ENCODE measurements at regions not wholly inside any gene's neighbourhood (a gene's known extent, or its start where the extent isn't known, plus 50 kb on each side); places are given as distances from the start of the nearest gene placed in this dataset.

DNA sequence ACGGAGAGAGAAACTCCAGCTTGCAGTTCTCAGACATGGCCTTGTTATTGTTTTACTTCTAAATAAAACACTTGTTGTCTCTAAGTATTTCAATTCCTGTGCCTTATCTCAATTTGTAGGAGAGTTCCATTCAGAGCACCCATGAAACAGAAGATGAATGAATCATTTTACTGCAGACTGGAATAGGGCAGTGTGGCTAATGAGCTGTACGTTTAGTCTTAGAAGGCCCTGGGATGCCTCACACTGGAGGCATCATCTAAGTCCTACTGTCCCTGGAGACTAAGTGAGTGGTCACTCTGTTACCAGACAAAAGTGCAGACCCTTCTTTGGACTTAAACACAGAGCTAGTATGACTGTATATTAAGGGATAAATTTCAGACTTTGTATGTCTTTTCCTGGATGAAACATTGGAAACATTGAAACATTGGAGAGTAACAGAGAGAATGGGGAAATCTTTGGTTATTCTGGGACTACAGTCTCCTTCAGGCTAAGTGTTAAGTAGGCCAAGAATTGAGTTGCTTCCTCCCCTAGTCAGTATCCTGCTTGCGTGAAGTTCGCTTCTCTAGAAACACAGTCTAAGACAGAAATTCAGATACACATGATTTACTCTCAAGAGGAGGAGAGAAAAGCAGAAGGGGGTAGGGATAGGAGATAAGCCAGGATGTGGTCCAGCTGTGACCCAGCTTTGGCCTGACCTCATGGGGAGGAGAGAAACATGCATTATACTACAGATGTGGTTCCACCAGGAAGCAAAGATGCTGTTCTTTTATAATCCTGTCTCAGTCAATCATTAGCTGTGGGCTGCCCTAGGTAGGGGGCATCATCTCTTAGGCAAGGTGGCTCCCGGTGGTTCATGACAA lies 167.4 kb upstream of the BMP2 start:
- TF ChIP-seq POLR2A (IDR thresholded peaks at IDR 0.05) (no peak), POLR2AphosphoS5 (IDR thresholded peaks at IDR 0.05) (no peak), CTCF (IDR thresholded peaks at IDR 0.05 in 8 of 11, conservative IDR thresholded peaks at IDR 0.05 in 3 of 11) (no peak)
- DNase-seq: no peak
- Histone ChIP-seq H3K27me3 (replicated peaks in 1 of 7) (peaks cover 0 to 4% (median 0%) of the 10 kb centered on the region in 7 donors), H3K4me3 (no peak overlapping the region), H3K4me1 (peaks cover 0 to 5% (median 0%) of the 10 kb centered on the region in 6 donors), H3K9me3 (no peaks in the 10 kb centered on the region), H3K27ac (no peak overlapping the region), H3K36me3 (no peaks in the 10 kb centered on the region)
- intact Hi-C loops (cut with DNase I; ENCODE audit: low total_unique reads): no loop called here
- WGBS, 5 donors: 78 to 92% (median 83%) methylated on average over 5 of the region's 5 CpGs

DNA sequence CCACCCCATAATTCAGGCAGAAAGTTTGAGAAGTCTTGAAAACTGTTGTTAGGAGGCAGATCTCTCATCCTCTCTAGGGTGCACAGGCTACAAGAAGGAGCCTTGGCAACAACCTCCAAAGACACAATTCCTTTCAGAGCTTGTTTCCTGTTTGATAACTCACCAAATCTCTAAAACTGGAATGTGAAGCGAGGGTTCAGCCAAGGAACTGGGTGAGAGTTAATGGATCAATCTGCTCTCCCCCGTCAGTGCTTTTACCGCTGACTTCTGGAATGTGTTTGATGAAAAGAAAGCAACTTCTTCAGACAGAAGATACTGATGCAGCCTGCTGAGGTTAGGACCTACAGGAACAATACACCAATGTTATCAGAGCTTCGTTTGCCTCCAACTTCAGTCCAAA lies 171.8 kb upstream of the BMP2 start:
- Histone ChIP-seq H3K9me3 (no peaks in the 10 kb centered on the region), H3K36me3 (no peaks in the 10 kb centered on the region), H3K4me3 (no peak overlapping the region), H3K27ac (no peak overlapping the region), H3K27me3 (replicated peaks in 1 of 7) (peaks cover 0 to 3% (median 0%) of the 10 kb centered on the region in 7 donors), H3K4me1 (peaks cover 0 to 5% (median 0%) of the 10 kb centered on the region in 6 donors)
- DNase-seq: no peak
- TF ChIP-seq CTCF (IDR thresholded peaks at IDR 0.05 in 8 of 11, conservative IDR thresholded peaks at IDR 0.05 in 3 of 11): no peak
- no peak for TF ChIP-seq POLR2A (IDR thresholded peaks at IDR 0.05)
- no peak for TF ChIP-seq POLR2AphosphoS5 (IDR thresholded peaks at IDR 0.05)
- intact Hi-C loops (cut with DNase I; ENCODE audit: low total_unique reads): no loop called here
- WGBS, 5 donors: 14 to 31% (median 26%) methylated on average over 4 of the region's 4 CpGs

DNA sequence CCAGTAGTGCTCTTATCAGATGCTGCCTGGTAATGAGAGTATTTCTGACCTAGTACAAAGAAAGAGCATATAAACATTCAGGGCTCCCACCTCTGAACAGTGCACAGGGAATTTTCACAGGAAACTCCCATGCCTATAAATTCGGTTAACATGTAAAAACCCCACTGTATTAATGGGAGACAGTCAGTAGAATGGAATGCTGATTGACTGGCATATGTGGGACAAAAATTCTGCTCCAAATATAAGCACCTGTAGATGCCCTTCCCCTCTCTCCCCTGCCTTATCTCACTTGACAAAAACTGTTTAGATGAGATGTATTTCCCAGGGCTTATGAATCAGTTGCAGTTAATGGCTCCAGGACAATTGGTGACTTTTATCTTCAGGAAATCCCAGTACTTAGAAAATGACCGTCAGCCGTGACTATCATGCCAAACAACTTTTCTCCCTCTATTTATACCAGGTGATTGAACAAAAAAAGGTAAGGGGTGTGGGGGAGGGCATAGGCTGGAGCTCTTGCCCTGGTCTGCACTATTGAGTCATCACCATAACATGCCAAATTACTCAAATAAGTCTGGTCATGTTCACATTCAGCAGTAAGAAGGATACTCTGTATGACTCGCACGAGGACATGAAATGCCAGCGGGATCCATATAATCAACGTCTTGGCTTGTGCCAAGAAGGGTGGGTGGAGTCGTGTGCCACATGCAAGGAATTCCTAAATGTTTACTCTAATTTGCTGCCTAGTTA lies 176.4 kb upstream of the BMP2 start:
- intact Hi-C loops (cut with DNase I; ENCODE audit: low total_unique reads): no loop called here
- no peak for TF ChIP-seq POLR2AphosphoS5 (IDR thresholded peaks at IDR 0.05)
- DNase-seq: no peak
- no peaks in the 10 kb centered on the region for H3K9me3 ChIP-seq
- 56 to 65% (median 61%) methylated on average over 8 of the region's 8 CpGs for WGBS, 5 donors
- no peaks in the 10 kb centered on the region for H3K27me3 ChIP-seq (replicated peaks in 1 of 7)
- H3K4me1 ChIP-seq: peaks cover 0 to 4% (median 0%) of the 10 kb centered on the region in 6 donors
- no peak overlapping the region for H3K27ac ChIP-seq
- H3K4me3 ChIP-seq: no peak overlapping the region
- H3K36me3 ChIP-seq: no peaks in the 10 kb centered on the region

- intact Hi-C loops (cut with DNase I; ENCODE audit: low total_unique reads): no loop called here
- no peak for DNase-seq
- TF ChIP-seq CTCF (IDR thresholded peaks at IDR 0.05 in 8 of 11, conservative IDR thresholded peaks at IDR 0.05 in 3 of 11): no peak
- no peak for TF ChIP-seq POLR2AphosphoS5 (IDR thresholded peaks at IDR 0.05)
- TF ChIP-seq POLR2A (IDR thresholded peaks at IDR 0.05): no peak
- 74 to 87% (median 80%) methylated on average over 2 of the region's 2 CpGs for WGBS, 5 donors
- no peaks in the 10 kb centered on the region for H3K36me3 ChIP-seq
- H3K27me3 ChIP-seq (replicated peaks in 1 of 7): no peaks in the 10 kb centered on the region
- H3K4me1 ChIP-seq: peaks cover 0 to 4% (median 0%) of the 10 kb centered on the region in 6 donors
- no peak overlapping the region for H3K4me3 ChIP-seq
- no peak overlapping the region for H3K27ac ChIP-seq
- no peaks in the 10 kb centered on the region for H3K9me3 ChIP-seq
Observed at GRCh38 chr20:6588296-6588695, 179.2 kb upstream of the BMP2 start.

Data from spleen (tissue), 11 donors.